B cell (primary cell): ENCODE measurements at regions not wholly inside any gene's neighbourhood (a gene's known extent, or its start where the extent isn't known, plus 50 kb on each side); places are given as distances from the start of the nearest gene placed in this dataset.

ENCODE experiments used
- ATAC-seq: fragments of 200-7000 bp; cut with Tn5 transposase; one replicate; pipeline ENCODE4 v1.10.0; 2021; ENCODE audit warnings: low read depth, mild to moderate bottlenecking, moderate number of reproducible peaks, moderate library complexity
- CTCF ChIA-PET: fragments of 350-600 bp; sonication (Branson Sonifier 250); formaldehyde crosslinking; loops from one replicate; lab custom pipeline; 2021; ENCODE audit warnings: antibody characterized with exemption, inconsistent platforms; lab: Charles Lee
- POLR2A ChIA-PET: fragments of 350-600 bp; sonication (Branson Sonifier 250); formaldehyde crosslinking; loops from one replicate; lab custom pipeline; 2021; ENCODE audit warnings: antibody characterized with exemption; lab: Charles Lee
- DNase-seq: peaks from one replicate; pipeline ENCODE4 v3.0.0; 2013
- H2AFZ ChIP-seq: 2 replicates; pipeline ENCODE4 v1.6.1; 2012; ENCODE audit warnings: mild to moderate bottlenecking, low read depth, low read length; ENCODE audit not compliant: insufficient read depth, poor library complexity, severe bottlenecking
- H3K27ac ChIP-seq, 2 donors: 1 replicate in 1 of 2; 2 replicates in 1 of 2; pipeline ENCODE4 v1.5.1; 2012 to 2013; ENCODE audit warnings: low read length in 2 of 2, mild to moderate bottlenecking in 2 of 2, moderate library complexity in 1 of 2
- H3K27me3 ChIP-seq, 4 experiments: fragments of 200-600 bp in 1 of 4; sonication (generic) in 1 of 4; replicated peaks in 1 of 4; 1 replicate in 2 of 4; 2 replicates in 2 of 4; pipeline versions ENCODE4 v1.6.1 to v1.7.0; 2013 to 2016; ENCODE audit warnings: low read length in 3 of 4, mild to moderate bottlenecking in 2 of 4, mixed read lengths in 1 of 4, moderate library complexity in 1 of 4; ENCODE audit not compliant: insufficient read depth in 4 of 4, control insufficient read depth in 3 of 4; ENCODE audit errors: control extremely low read depth in 1 of 4
- H3K36me3 ChIP-seq, 2 experiments: replicated peaks in 1 of 2; 1 replicate in 1 of 2; 2 replicates in 1 of 2; pipeline versions ENCODE4 v1.6.1 to v1.7.1; 2013; ENCODE audit warnings: low read length in 1 of 2; ENCODE audit not compliant: insufficient read depth in 2 of 2, control insufficient read depth in 1 of 2; ENCODE audit errors: control extremely low read depth in 1 of 2, extremely low read depth in 1 of 2
- H3K4me1 ChIP-seq, 2 donors: fragments of 200-600 bp in 1 of 2; sonication (generic) in 1 of 2; 1 replicate in 1 of 2; 2 replicates in 1 of 2; pipeline versions ENCODE4 v1.5.1 to v1.6.1; 2013 to 2017; ENCODE audit warnings: low read length in 2 of 2; ENCODE audit not compliant: control insufficient read depth in 2 of 2, insufficient read depth in 2 of 2
- H3K4me2 ChIP-seq: replicated peaks from 2 replicates; pipeline ENCODE3; 2012; ENCODE audit warnings: mild to moderate bottlenecking, low read depth, low read length; ENCODE audit not compliant: poor library complexity, severe bottlenecking
- H3K4me3 ChIP-seq, 5 experiments: fragments of 200-600 bp in 1 of 5; sonication (generic) in 1 of 5; 1 replicate in 3 of 5; 2 replicates in 2 of 5; pipeline versions ENCODE4 v1.5.1 to v1.7.0; 2011 to 2016; ENCODE audit warnings: low read length in 4 of 5, mild to moderate bottlenecking in 4 of 5, low read depth in 2 of 5, control low read depth in 1 of 5, moderate library complexity in 1 of 5; ENCODE audit not compliant: insufficient read depth in 1 of 5; ENCODE audit errors: control extremely low read depth in 1 of 5, extremely low read depth in 1 of 5
- H3K79me2 ChIP-seq: fragments of 200-600 bp; sonication (generic); one replicate; pipeline ENCODE4 v1.6.0; 2016; ENCODE audit warnings: low read length; ENCODE audit not compliant: control insufficient read depth, insufficient read depth
- H3K9ac ChIP-seq: fragments of 200-600 bp; sonication (generic); 2 replicates; pipeline ENCODE4 v1.6.1; 2017; ENCODE audit warnings: mild to moderate bottlenecking, low read length, moderate library complexity
- H3K9me3 ChIP-seq, 3 donors: one replicate each; pipeline versions ENCODE4 v1.6.1 to v1.7.1; 2013; ENCODE audit warnings: low read length in 2 of 3; ENCODE audit not compliant: control insufficient read depth in 2 of 3, insufficient read depth in 1 of 3; ENCODE audit errors: control extremely low read depth in 1 of 3
- H4K20me1 ChIP-seq: 2 replicates; pipeline ENCODE4 v1.6.0; 2012; ENCODE audit warnings: mild to moderate bottlenecking, low read length; ENCODE audit not compliant: insufficient read depth, control insufficient read depth, poor library complexity, severe bottlenecking
- H3K27ac Mint-ChIP-seq: one replicate; pipeline ENCODE4 v1.8.0; 2021; ENCODE audit warnings: mixed read lengths
- H3K27me3 Mint-ChIP-seq: one replicate; pipeline ENCODE4 v1.8.0; 2021; ENCODE audit warnings: mixed read lengths
- H3K4me1 Mint-ChIP-seq: one replicate; pipeline ENCODE4 v1.8.0; 2021; ENCODE audit warnings: mixed read lengths
- H3K4me3 Mint-ChIP-seq: one replicate; pipeline ENCODE4 v1.8.0; 2021; ENCODE audit warnings: mixed read lengths
- H3K9me3 Mint-ChIP-seq: one replicate; pipeline ENCODE4 v1.8.0; 2022; ENCODE audit warnings: mixed read lengths; ENCODE audit not compliant: insufficient read depth
- EZH2 ChIP-seq: IDR thresholded peaks from 2 replicates; pipeline ENCODE4 v1.6.1; 2012; ENCODE audit warnings: borderline replicate concordance, low read depth, mild to moderate bottlenecking, moderate library complexity, low read length; ENCODE audit not compliant: insufficient read depth, poor library complexity, severe bottlenecking
- WGBS: methylation state at CpG from one replicate; pipeline ENCODE4 v1.1.5; 2013; ENCODE audit warnings: missing lambda C conversion rate; ENCODE audit not compliant: insufficient coverage; 5-methylcytosine and 5-hydroxymethylcytosine counted together
- intact Hi-C: fragments of 100-400 bp; cut with micrococcal nuclease; formaldehyde crosslinking; loops from one replicate; pipeline ENCODE4 v1.10.0; 2022
- TF ChIP-seq, protein P1 (sequence below): fragments of 200-600 bp; IDR thresholded peaks from one replicate; pipeline ENCODE4 v1.8.0; 2022; ENCODE audit warnings: antibody characterized with exemption, mild to moderate bottlenecking

DNA sequence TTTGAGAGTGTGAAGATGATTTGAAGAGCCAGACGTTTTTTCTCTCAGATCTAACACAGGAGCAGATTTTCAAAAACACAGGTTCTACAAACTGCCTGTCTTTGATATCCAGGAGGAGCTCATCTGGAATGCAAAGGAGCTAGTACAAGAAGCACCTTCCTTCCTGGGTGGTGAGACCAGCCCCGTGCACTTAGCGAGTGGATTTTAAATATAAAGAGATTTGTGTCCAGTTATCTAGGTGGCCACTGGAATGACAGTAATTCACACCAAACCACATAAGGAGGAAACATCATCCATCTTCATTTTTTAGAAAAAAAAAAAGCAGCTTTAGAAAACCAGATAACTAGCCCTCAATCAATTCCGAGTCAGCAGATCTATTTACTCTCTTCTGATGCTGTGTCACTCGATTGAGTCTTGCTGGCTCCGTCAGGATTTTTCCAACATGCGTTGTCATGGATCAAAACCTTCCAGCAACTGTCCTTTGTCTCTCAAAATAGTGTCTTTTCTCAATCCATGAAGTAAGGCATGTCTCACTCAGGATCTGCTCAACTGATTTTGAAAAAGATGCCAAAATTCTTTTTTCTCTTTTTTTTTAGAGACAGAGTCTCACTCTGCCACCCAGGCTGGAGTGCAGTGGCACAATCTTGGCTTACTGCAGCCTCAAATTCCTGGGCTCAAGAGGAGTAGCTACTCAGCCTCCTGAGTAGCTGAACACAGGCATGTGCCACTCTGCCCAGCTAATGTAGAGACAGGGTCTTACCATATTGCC is 451.2 kb upstream of the PSMD7 start:
- Mint-ChIP-seq H3K9me3 (no peaks in the 10 kb centered on the region), H3K4me1 (no peaks in the 10 kb centered on the region), H3K4me3 (no peak overlapping the region), H3K27ac (no peak overlapping the region), H3K27me3 (no peaks in the 10 kb centered on the region)
- TF ChIP-seq EZH2 = no peak
- TF ChIP-seq, protein P1, sequence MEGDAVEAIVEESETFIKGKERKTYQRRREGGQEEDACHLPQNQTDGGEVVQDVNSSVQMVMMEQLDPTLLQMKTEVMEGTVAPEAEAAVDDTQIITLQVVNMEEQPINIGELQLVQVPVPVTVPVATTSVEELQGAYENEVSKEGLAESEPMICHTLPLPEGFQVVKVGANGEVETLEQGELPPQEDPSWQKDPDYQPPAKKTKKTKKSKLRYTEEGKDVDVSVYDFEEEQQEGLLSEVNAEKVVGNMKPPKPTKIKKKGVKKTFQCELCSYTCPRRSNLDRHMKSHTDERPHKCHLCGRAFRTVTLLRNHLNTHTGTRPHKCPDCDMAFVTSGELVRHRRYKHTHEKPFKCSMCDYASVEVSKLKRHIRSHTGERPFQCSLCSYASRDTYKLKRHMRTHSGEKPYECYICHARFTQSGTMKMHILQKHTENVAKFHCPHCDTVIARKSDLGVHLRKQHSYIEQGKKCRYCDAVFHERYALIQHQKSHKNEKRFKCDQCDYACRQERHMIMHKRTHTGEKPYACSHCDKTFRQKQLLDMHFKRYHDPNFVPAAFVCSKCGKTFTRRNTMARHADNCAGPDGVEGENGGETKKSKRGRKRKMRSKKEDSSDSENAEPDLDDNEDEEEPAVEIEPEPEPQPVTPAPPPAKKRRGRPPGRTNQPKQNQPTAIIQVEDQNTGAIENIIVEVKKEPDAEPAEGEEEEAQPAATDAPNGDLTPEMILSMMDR = no peak
- intact Hi-C loops = no loop called here
- peaks cover 0 to 4% (median 0%) of the 10 kb centered on the region in 3 donors for H3K9me3 ChIP-seq
- H3K4me2 ChIP-seq = no peak overlapping the region
- no peak overlapping the region for H3K4me3 ChIP-seq
- WGBS = 75% methylated on average over 5 of the region's 7 CpGs
- H3K27me3 ChIP-seq = no peaks in the 10 kb centered on the region
- no peaks in the 10 kb centered on the region for H3K36me3 ChIP-seq
- H4K20me1 ChIP-seq = no peaks in the 10 kb centered on the region
- H3K4me1 ChIP-seq = no peaks in the 10 kb centered on the region
- H3K27ac ChIP-seq = no peak overlapping the region
- DNase-seq = no peak
- ChIA-PET POLR2A (no interaction called here), CTCF (no interaction called here)
- H3K9ac ChIP-seq = no peak overlapping the region
- H3K79me2 ChIP-seq = no peaks in the 10 kb centered on the region
- H2AFZ ChIP-seq = no peak overlapping the region
- no peak for ATAC-seq

DNA sequence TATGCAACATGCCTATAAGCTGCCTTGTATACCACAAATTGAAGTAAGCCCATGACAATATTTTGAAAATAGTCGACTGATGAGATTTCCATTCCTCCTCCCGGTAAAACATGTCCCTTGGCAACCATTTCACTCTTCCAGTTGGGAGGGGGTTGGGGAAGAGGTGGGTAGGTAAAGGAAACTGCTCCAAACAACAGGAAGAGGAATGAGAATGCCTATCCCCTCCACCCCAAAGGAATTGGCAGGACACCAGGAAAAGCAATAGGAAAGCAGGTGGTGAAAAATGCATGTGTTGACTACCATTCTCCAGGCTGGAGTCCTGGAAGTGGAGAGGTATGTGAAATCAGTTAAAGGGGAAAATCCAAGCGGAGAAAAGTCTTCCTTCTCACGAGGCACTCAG is 455.9 kb upstream of the PSMD7 start:
- Histone ChIP-seq H4K20me1 (no peaks in the 10 kb centered on the region), H3K4me1 (no peaks in the 10 kb centered on the region), H3K4me3 (no peak overlapping the region), H3K36me3 (no peaks in the 10 kb centered on the region), H3K9ac (no peak overlapping the region), H2AFZ (no peak overlapping the region), H3K4me2 (no peak overlapping the region), H3K27ac (no peak overlapping the region), H3K79me2 (no peaks in the 10 kb centered on the region), H3K27me3 (no peaks in the 10 kb centered on the region), H3K9me3 (peaks cover 0 to 6% (median 0%) of the 10 kb centered on the region in 3 donors)
- H3K4me3 Mint-ChIP-seq = no peak overlapping the region
- no peak for DNase-seq
- no peak for ATAC-seq
- no CpG with 5 or more reads among the region's 4 CpGs for WGBS
- ChIA-PET CTCF (no interaction called here), POLR2A (no interaction called here)
- no peaks in the 10 kb centered on the region for H3K4me1 Mint-ChIP-seq
- no peak for TF ChIP-seq EZH2
- TF ChIP-seq, protein P1 = no peak
- H3K27ac Mint-ChIP-seq = no peak overlapping the region
- no peaks in the 10 kb centered on the region for H3K9me3 Mint-ChIP-seq
- intact Hi-C loops = no loop called here
- no peaks in the 10 kb centered on the region for H3K27me3 Mint-ChIP-seq
